GM12865 (cell line): ENCODE measurements at regions not wholly inside any gene's neighbourhood (a gene's known extent, or its start where the extent isn't known, plus 50 kb on each side); places are given as distances from the start of the nearest gene placed in this dataset.

Experiments used
- DNase-seq: peaks from one replicate; pipeline ENCODE4 v3.0.0; 2010; ENCODE audit warnings: low read depth
- H3K4me3 ChIP-seq: 2 replicates; pipeline ENCODE4 v1.5.1; 2011; ENCODE audit warnings: mild to moderate bottlenecking, low read depth, low read length, control low read depth
- CTCF ChIP-seq: IDR thresholded peaks from 2 replicates; pipeline ENCODE4 v1.5.1; 2011; ENCODE audit warnings: low read length, control low read depth, low read depth, inconsistent platforms; ENCODE audit not compliant: insufficient read depth; ENCODE audit errors: missing control alignments

- no peak overlapping the region for H3K4me3 ChIP-seq
- no peak for TF ChIP-seq CTCF
- DNase-seq: no peak
Observed at GRCh38 chr6:25218346-25218745, 60.8 kb upstream of the CARMIL1 start.

GRCh38 chr6:25219216-25219916 is 59.8 kb upstream of the CARMIL1 start:
- no peak for DNase-seq
- no peak for TF ChIP-seq CTCF
- no peak overlapping the region for H3K4me3 ChIP-seq

DNA sequence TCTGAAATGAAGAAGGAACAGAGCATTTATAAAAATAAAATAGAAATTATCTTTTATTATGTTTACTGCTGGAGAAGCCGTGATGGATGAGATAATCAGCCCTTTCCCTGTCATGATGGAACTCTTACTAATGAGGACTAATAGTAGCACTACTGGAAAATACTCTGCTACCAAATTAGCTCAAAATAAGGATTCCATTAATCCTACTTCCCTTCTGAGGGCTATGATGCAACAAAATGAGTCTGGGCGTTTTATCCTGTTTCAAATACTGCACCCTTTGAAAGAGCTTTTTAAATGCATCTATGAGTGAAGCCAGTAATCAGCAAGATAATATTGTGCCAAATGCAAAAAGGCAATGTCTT is 59.3 kb upstream of the CARMIL1 start:
- TF ChIP-seq CTCF: no peak
- no peak for DNase-seq
- no peak overlapping the region for H3K4me3 ChIP-seq

GRCh38 chr6:25220857-25221256 is 58.3 kb upstream of the CARMIL1 start:
- H3K4me3 ChIP-seq: no peak overlapping the region
- no peak for DNase-seq
- TF ChIP-seq CTCF: no peak

GRCh38 chr6:25222006-25222678 is 57.0 kb upstream of the CARMIL1 start:
- DNase-seq: no peak
- TF ChIP-seq CTCF: no peak
- H3K4me3 ChIP-seq: no peak overlapping the region

DNA sequence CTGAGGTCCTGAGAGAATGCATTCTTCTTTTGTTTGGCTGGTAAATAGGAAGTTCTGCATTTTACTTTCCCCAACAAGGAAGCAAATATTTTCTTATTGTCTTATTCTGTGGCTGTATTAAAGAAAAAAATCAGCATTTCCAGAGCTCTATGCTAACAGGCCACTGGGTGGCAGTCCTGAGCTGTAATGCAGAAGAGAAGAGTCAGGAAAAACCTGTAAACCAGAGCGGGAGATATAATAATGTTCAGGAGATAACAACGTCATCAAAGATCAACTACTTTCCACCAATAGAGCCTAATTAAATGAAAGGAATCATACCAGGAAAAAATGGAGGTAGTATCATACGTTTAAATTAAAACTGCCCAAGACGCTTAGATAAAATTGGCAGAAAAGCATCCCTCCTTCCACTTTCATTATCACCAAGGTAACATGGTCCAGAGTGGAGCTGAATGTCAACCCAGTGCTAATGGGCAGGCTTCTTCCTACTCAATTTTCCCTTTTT is 55.6 kb upstream of the CARMIL1 start:
- peak overlapping the region; percentile 31 for H3K4me3 ChIP-seq
- TF ChIP-seq CTCF: peak; percentile 84
- DNase-seq: peak; percentile 73
